PC-3 (cell line): ENCODE measurements at regions not wholly inside any gene's neighbourhood (a gene's known extent, or its start where the extent isn't known, plus 50 kb on each side); places are given as distances from the start of the nearest gene placed in this dataset.

Experiments
- ATAC-seq: fragments of 200-7000 bp; cut with Tn5 transposase; 2 replicates; pipeline ENCODE4 v1.9.1; 2020; ENCODE audit warnings: mild to moderate bottlenecking, moderate library complexity
- BruUV-seq: library from RNA; stranded (reverse); fragments of 400-500 nt; replicated peaks from 2 replicates; lab custom pipeline; 2021; lab: Mats Ljungman, UMichigan
- CTCF ChIA-PET: fragments of 300-600 bp; sonication (Branson Sonifier 250); formaldehyde crosslinking; loops from one replicate; lab custom pipeline; 2022; ENCODE audit warnings: antibody characterized with exemption; lab: Charles Lee
- POLR2A ChIA-PET: fragments of 300-600 bp; sonication (Branson Sonifier 250); formaldehyde crosslinking; loops from one replicate; lab custom pipeline; 2022; ENCODE audit warnings: antibody characterized with exemption; ENCODE audit not compliant: unreplicated experiment; lab: Charles Lee
- DNase-seq: peaks from one replicate; pipeline ENCODE4 v3.0.0-alpha.2; 2015
- H2AFZ ChIP-seq: fragments of 300-600 bp; sonication (generic); 2 replicates; pipeline ENCODE4 v1.6.0; 2016; ENCODE audit warnings: antibody characterized with exemption, low read length
- H3F3A ChIP-seq: fragments of 300-600 bp; sonication (generic); one replicate; pipeline ENCODE4 v1.6.0; 2017; ENCODE audit warnings: antibody characterized with exemption, low read length, control low read depth, mild to moderate bottlenecking; ENCODE audit not compliant: unreplicated experiment
- H3K27ac ChIP-seq: fragments of 300-600 bp; sonication (generic); 2 replicates; pipeline ENCODE4 v1.5.1; 2016; ENCODE audit warnings: mild to moderate bottlenecking, low read length
- H3K27me3 ChIP-seq: fragments of 300-600 bp; sonication (generic); 2 replicates; pipeline ENCODE4 v1.6.1; 2016; ENCODE audit warnings: low read length, mixed read lengths
- H3K36me3 ChIP-seq: fragments of 300-600 bp; sonication (generic); 2 replicates; pipeline ENCODE4 v1.6.1; 2016; ENCODE audit warnings: low read depth, mixed run types, low read length, mixed read lengths
- H3K4me1 ChIP-seq: fragments of 300-600 bp; sonication (generic); 2 replicates; pipeline ENCODE4 v1.5.1; 2016; ENCODE audit warnings: low read length; ENCODE audit not compliant: insufficient read depth
- H3K4me2 ChIP-seq: fragments of 300-600 bp; sonication (generic); 2 replicates; pipeline ENCODE4 v1.6.0; 2016; ENCODE audit warnings: low read length
- H3K4me3 ChIP-seq: fragments of 300-600 bp; sonication (generic); 2 replicates; pipeline ENCODE4 v1.5.1; 2016; ENCODE audit warnings: mild to moderate bottlenecking, low read length, mixed read lengths
- H3K79me2 ChIP-seq: fragments of 300-600 bp; sonication (generic); 2 replicates; pipeline ENCODE4 v1.6.1; 2017; ENCODE audit warnings: low read length, mixed read lengths
- H3K9ac ChIP-seq: fragments of 300-600 bp; sonication (generic); 2 replicates; pipeline ENCODE4 v1.6.0; 2016; ENCODE audit warnings: mild to moderate bottlenecking, low read length
- H3K9me2 ChIP-seq: fragments of 300-600 bp; sonication (generic); replicated peaks from 2 replicates; pipeline ENCODE4 v1.6.1; 2016; ENCODE audit warnings: mixed run types, low read length, mixed read lengths
- H3K9me3 ChIP-seq: fragments of 300-600 bp; sonication (generic); 2 replicates; pipeline ENCODE4 v1.6.1; 2016; ENCODE audit warnings: low read length, mixed read lengths
- H4K20me1 ChIP-seq: fragments of 300-600 bp; sonication (generic); 2 replicates; pipeline ENCODE4 v1.6.1; 2016; ENCODE audit warnings: low read length, mixed read lengths
- EZH2 ChIP-seq: fragments of 300-600 bp; sonication (generic); IDR thresholded peaks from one replicate; pipeline ENCODE4 v1.6.1; 2017; ENCODE audit warnings: antibody characterized with exemption, mild to moderate bottlenecking, low read length; ENCODE audit not compliant: unreplicated experiment
- EZH2phosphoT487 ChIP-seq: fragments of 300-600 bp; sonication (generic); IDR thresholded peaks from 2 replicates; pipeline ENCODE4 v1.6.1; 2018; ENCODE audit warnings: mild to moderate bottlenecking, antibody characterized with exemption, low read length, borderline replicate concordance
- intact Hi-C: fragments of 100-400 bp; cut with micrococcal nuclease; formaldehyde crosslinking; loops from 2 replicates; pipeline ENCODE4 v1.9.0; 2023
- TF ChIP-seq, protein P1 (sequence below): fragments of 300-600 bp; sonication (generic); conservative IDR thresholded peaks from 2 replicates; pipeline ENCODE4 v1.5.1; 2017; ENCODE audit warnings: antibody characterized with exemption, low read depth, mild to moderate bottlenecking, low read length

DNA sequence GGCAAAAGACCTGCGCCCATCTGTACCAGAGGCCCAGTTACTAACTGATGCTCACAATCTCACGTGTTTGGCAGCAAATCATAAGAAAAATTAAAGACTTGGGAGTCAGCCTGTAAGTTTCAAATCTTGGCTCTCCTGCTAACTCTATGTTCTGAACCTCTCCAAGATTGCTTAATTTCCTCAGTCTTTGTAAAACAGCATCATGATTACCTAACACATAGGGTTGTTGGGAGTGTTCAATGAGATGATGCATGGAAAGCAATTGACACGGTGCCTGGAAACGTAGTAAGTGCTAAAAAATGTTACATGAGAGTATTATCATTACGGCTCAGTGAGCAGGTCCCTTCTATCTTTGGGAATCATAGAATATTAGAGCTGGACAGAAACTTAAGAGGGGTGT lies 497.6 kb upstream of the TCF4 start:
- H3K36me3 ChIP-seq = no peaks in the 10 kb centered on the region
- no peak overlapping the region for H3K27ac ChIP-seq
- DNase-seq = no peak
- no peak overlapping the region for H3K4me2 ChIP-seq
- H3K9me2 ChIP-seq = no peaks in the 10 kb centered on the region
- ATAC-seq = no peak
- POLR2A ChIA-PET = no interaction called here
- intact Hi-C loops = no loop called here
- H3K27me3 ChIP-seq = no peaks in the 10 kb centered on the region
- no peaks in the 10 kb centered on the region for H4K20me1 ChIP-seq
- H3F3A ChIP-seq = no peaks in the 10 kb centered on the region
- no peak overlapping the region for H2AFZ ChIP-seq
- no peaks in the 10 kb centered on the region for H3K9me3 ChIP-seq
- CTCF ChIA-PET = no interaction called here
- no peak for TF ChIP-seq EZH2phosphoT487
- TF ChIP-seq EZH2 = no peak
- TF ChIP-seq, protein P1, sequence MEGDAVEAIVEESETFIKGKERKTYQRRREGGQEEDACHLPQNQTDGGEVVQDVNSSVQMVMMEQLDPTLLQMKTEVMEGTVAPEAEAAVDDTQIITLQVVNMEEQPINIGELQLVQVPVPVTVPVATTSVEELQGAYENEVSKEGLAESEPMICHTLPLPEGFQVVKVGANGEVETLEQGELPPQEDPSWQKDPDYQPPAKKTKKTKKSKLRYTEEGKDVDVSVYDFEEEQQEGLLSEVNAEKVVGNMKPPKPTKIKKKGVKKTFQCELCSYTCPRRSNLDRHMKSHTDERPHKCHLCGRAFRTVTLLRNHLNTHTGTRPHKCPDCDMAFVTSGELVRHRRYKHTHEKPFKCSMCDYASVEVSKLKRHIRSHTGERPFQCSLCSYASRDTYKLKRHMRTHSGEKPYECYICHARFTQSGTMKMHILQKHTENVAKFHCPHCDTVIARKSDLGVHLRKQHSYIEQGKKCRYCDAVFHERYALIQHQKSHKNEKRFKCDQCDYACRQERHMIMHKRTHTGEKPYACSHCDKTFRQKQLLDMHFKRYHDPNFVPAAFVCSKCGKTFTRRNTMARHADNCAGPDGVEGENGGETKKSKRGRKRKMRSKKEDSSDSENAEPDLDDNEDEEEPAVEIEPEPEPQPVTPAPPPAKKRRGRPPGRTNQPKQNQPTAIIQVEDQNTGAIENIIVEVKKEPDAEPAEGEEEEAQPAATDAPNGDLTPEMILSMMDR = no peak
- H3K4me1 ChIP-seq = no peaks in the 10 kb centered on the region
- no peaks in the 10 kb centered on the region for H3K79me2 ChIP-seq
- no peak overlapping the region for H3K4me3 ChIP-seq
- BruUV-seq = no TSS peak
- no peak overlapping the region for H3K9ac ChIP-seq

DNA sequence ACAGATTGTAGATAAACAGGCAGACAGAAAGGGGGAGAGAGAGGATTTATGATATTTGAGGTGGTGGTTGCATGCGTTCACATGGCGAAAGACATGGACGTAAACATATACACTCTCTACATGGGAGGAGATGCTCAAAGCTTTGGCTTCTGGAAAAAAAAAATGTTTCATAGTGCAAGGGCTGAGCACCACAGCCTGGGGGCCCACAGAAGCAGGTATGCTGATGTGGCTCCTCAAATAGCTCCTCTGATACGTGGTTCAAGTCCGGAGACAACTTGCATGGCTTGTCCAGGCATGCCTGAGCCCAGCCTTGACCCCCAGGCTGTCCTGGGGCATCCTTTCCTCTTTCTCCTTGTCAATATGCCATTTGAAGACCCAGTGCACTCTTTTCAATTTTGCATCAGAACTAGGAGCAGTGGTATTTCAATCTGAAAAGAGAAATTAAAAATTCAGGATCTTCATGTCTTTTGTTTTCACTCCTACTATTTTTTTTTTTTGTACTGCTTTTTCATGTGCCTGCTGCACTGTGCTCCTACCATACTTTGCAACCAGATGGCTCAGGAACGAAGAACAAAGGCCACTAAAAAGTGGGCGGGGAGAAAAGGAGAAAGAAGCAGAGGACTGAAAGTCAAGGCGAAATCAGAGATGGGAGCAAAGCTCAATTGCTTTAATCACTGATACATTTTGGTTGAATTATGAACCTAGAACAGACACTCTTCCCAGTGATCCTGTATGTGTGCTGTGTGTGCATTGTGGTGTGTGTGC lies 495.7 kb upstream of the TCF4 start:
- no peak overlapping the region for H3K9ac ChIP-seq
- no peaks in the 10 kb centered on the region for H3K27me3 ChIP-seq
- H3K79me2 ChIP-seq = no peaks in the 10 kb centered on the region
- H3K27ac ChIP-seq = no peak overlapping the region
- no peak overlapping the region for H3K4me2 ChIP-seq
- ChIA-PET POLR2A (no interaction called here), CTCF (no interaction called here)
- H2AFZ ChIP-seq = no peak overlapping the region
- DNase-seq (no peak), ATAC-seq (no peak)
- H3F3A ChIP-seq = no peaks in the 10 kb centered on the region
- H3K9me3 ChIP-seq = no peaks in the 10 kb centered on the region
- intact Hi-C loops = no loop called here
- H3K4me3 ChIP-seq = no peak overlapping the region
- H3K9me2 ChIP-seq = no peaks in the 10 kb centered on the region
- no peak for TF ChIP-seq EZH2
- TF ChIP-seq, protein P1 = no peak
- no peak for TF ChIP-seq EZH2phosphoT487
- no TSS peak for BruUV-seq
- no peaks in the 10 kb centered on the region for H3K4me1 ChIP-seq
- H3K36me3 ChIP-seq = no peaks in the 10 kb centered on the region
- H4K20me1 ChIP-seq = no peaks in the 10 kb centered on the region

DNA sequence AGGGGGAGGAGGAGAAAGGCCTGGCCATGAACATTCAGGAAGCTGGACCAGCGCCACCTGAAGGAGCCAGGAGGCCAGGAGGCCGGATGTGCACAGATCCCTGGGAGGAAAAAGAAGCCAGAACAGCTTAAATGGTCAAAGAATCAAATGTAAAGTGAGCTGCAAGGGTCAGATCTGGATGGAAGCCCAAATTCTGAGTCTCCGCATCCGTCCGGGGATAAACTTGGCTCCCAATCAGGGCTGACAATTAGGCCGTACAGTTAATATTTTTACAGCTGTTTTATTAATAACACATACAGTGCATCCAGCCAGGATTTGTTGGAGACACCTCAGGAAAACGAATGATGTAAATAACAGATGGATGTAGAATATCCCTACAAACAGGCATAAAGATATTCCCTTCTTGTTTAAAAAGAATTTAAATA lies 495.1 kb upstream of the TCF4 start:
- POLR2A ChIA-PET = interaction anchor here (0.6 kb wide), 1 partner anchor 613 kb away, joined by 3 read pairs; no protein-coding TSS in a partner anchor
- H4K20me1 ChIP-seq = no peaks in the 10 kb centered on the region
- no peak overlapping the region for H3K9ac ChIP-seq
- CTCF ChIA-PET = no interaction called here
- ATAC-seq (no peak; the same call in 1 of the 2 replicates), DNase-seq (no peak)
- TF ChIP-seq EZH2phosphoT487 (no peak), EZH2 (no peak)
- TF ChIP-seq, protein P1 = 0 out of 2 replicates have a peak, but pooled peaks have one; percentile 22
- no peaks in the 10 kb centered on the region for H3K4me1 ChIP-seq
- H3K4me2 ChIP-seq = no peak overlapping the region
- H3K4me3 ChIP-seq = no peak overlapping the region
- H3K27ac ChIP-seq = no peak overlapping the region
- no peaks in the 10 kb centered on the region for H3F3A ChIP-seq
- H2AFZ ChIP-seq = no peak overlapping the region
- H3K9me3 ChIP-seq = no peaks in the 10 kb centered on the region
- no peaks in the 10 kb centered on the region for H3K9me2 ChIP-seq
- H3K36me3 ChIP-seq = no peaks in the 10 kb centered on the region
- no peaks in the 10 kb centered on the region for H3K27me3 ChIP-seq
- H3K79me2 ChIP-seq = no peaks in the 10 kb centered on the region
- intact Hi-C loops = no loop called here
- no TSS peak for BruUV-seq
